DOHH2 (cell line): ENCODE measurements at regions not wholly inside any gene's neighbourhood (a gene's known extent, or its start where the extent isn't known, plus 50 kb on each side); places are given as distances from the start of the nearest gene placed in this dataset.

ENCODE experiments used
- H3F3A ChIP-seq: fragments of 200-600 bp; sonication (generic), shearing (Covaris generic); 2 replicates; pipeline ENCODE4 v1.6.0; 2016; ENCODE audit warnings: antibody characterized with exemption, mild to moderate bottlenecking; ENCODE audit not compliant: control insufficient read depth, insufficient read depth
- H3K27ac ChIP-seq: fragments of 200-600 bp; sonication (generic); 2 replicates; pipeline ENCODE4 v1.5.1; 2014; ENCODE audit warnings: low read depth, mild to moderate bottlenecking, low read length, moderate library complexity
- H3K27me3 ChIP-seq: fragments of 200-600 bp; sonication (generic); 2 replicates; pipeline ENCODE4 v1.6.1; 2014; ENCODE audit warnings: mild to moderate bottlenecking, low read length, mixed read lengths; ENCODE audit not compliant: control insufficient read depth
- H3K36me3 ChIP-seq: fragments of 200-600 bp; sonication (generic); 2 replicates; pipeline ENCODE4 v1.6.1; 2014; ENCODE audit warnings: mild to moderate bottlenecking, low read length, moderate library complexity, mixed read lengths; ENCODE audit not compliant: control insufficient read depth
- H3K4me1 ChIP-seq: fragments of 200-600 bp; sonication (generic); 2 replicates; pipeline ENCODE4 v1.6.1; 2014; ENCODE audit warnings: mild to moderate bottlenecking, low read length, mixed read lengths; ENCODE audit not compliant: control insufficient read depth
- H3K4me2 ChIP-seq: fragments of 200-600 bp; sonication (generic); 2 replicates; pipeline ENCODE4 v1.6.0; 2014; ENCODE audit warnings: mild to moderate bottlenecking, low read length, moderate library complexity
- H3K4me3 ChIP-seq: fragments of 200-600 bp; sonication (generic); 2 replicates; pipeline ENCODE4 v1.5.1; 2014; ENCODE audit warnings: mild to moderate bottlenecking, low read length, mixed read lengths
- H3K79me2 ChIP-seq: fragments of 200-600 bp; sonication (generic); 2 replicates; pipeline ENCODE4 v1.6.1; 2014; ENCODE audit warnings: mild to moderate bottlenecking, low read length, mixed read lengths; ENCODE audit not compliant: control insufficient read depth
- H3K9me2 ChIP-seq: fragments of 200-600 bp; sonication (generic); replicated peaks from 2 replicates; pipeline ENCODE4 v1.6.1; 2014; ENCODE audit warnings: mild to moderate bottlenecking, low read length, mixed read lengths; ENCODE audit not compliant: control insufficient read depth
- H3K9me3 ChIP-seq: fragments of 200-600 bp; sonication (generic); 2 replicates; pipeline ENCODE4 v1.6.1; 2014; ENCODE audit warnings: antibody characterized with exemption, low read length, mixed read lengths; ENCODE audit not compliant: control insufficient read depth, insufficient read depth
- H4K20me1 ChIP-seq: fragments of 200-600 bp; sonication (generic); 2 replicates; pipeline ENCODE4 v1.6.0; 2014; ENCODE audit warnings: low read depth, mild to moderate bottlenecking, antibody characterized with exemption, low read length, moderate library complexity; ENCODE audit not compliant: control insufficient read depth, insufficient read depth
- CTCF ChIP-seq: fragments of 200-600 bp; sonication (generic); IDR thresholded peaks from one replicate; pipeline ENCODE4 v1.5.1; 2014; ENCODE audit warnings: antibody characterized with exemption, mild to moderate bottlenecking, low read depth, low read length; ENCODE audit not compliant: poor library complexity, severe bottlenecking
- EZH2phosphoT487 ChIP-seq: fragments of 200-600 bp; sonication (generic); IDR thresholded peaks from 2 replicates; pipeline ENCODE4 v1.6.1; 2017; ENCODE audit warnings: borderline replicate concordance, mild to moderate bottlenecking, antibody characterized with exemption, low read length, moderate library complexity, mixed read lengths

- H3K27ac ChIP-seq, result no peak overlapping the region
- TF ChIP-seq CTCF, result no peak
- TF ChIP-seq EZH2phosphoT487, result no peak
- H3F3A ChIP-seq, result no peaks in the 10 kb centered on the region
- no peaks in the 10 kb centered on the region for H3K36me3 ChIP-seq
- no peaks in the 10 kb centered on the region for H3K79me2 ChIP-seq
- H3K4me2 ChIP-seq, result no peak overlapping the region
- no peaks in the 10 kb centered on the region for H3K9me3 ChIP-seq
- H3K9me2 ChIP-seq, result no peaks in the 10 kb centered on the region
- H3K4me3 ChIP-seq, result no peak overlapping the region
- H3K27me3 ChIP-seq, result no peaks in the 10 kb centered on the region
- no peaks in the 10 kb centered on the region for H3K4me1 ChIP-seq
- H4K20me1 ChIP-seq, result no peaks in the 10 kb centered on the region
Observed at GRCh38 chr13:38535261-38535660, 151.6 kb upstream of the FREM2 start.

- no peak overlapping the region for H3K27ac ChIP-seq
- no peaks in the 10 kb centered on the region for H3K36me3 ChIP-seq
- no peaks in the 10 kb centered on the region for H3F3A ChIP-seq
- no peaks in the 10 kb centered on the region for H3K4me1 ChIP-seq
- H3K9me2 ChIP-seq, result no peaks in the 10 kb centered on the region
- H4K20me1 ChIP-seq, result no peaks in the 10 kb centered on the region
- no peak overlapping the region for H3K4me3 ChIP-seq
- no peaks in the 10 kb centered on the region for H3K27me3 ChIP-seq
- H3K9me3 ChIP-seq, result no peaks in the 10 kb centered on the region
- H3K4me2 ChIP-seq, result no peak overlapping the region
- H3K79me2 ChIP-seq, result no peaks in the 10 kb centered on the region
- no peak for TF ChIP-seq CTCF
- no peak for TF ChIP-seq EZH2phosphoT487
Observed at GRCh38 chr13:38537051-38537450, 149.8 kb upstream of the FREM2 start.

- Histone ChIP-seq H3K27ac (no peak overlapping the region), H3K9me3 (no peaks in the 10 kb centered on the region), H4K20me1 (no peaks in the 10 kb centered on the region), H3K4me1 (no peaks in the 10 kb centered on the region), H3K79me2 (no peaks in the 10 kb centered on the region), H3K27me3 (no peaks in the 10 kb centered on the region), H3K9me2 (no peaks in the 10 kb centered on the region), H3K4me2 (no peak overlapping the region), H3K4me3 (no peak overlapping the region), H3F3A (no peaks in the 10 kb centered on the region), H3K36me3 (no peaks in the 10 kb centered on the region)
- TF ChIP-seq EZH2phosphoT487 (no peak), CTCF (no peak)
Observed at GRCh38 chr13:38538422-38538821, 148.5 kb upstream of the FREM2 start.

- Histone ChIP-seq H3K36me3 (no peaks in the 10 kb centered on the region), H3K9me3 (no peaks in the 10 kb centered on the region), H3K79me2 (no peaks in the 10 kb centered on the region), H3K4me1 (no peaks in the 10 kb centered on the region), H3K9me2 (no peaks in the 10 kb centered on the region), H4K20me1 (no peaks in the 10 kb centered on the region), H3F3A (no peaks in the 10 kb centered on the region), H3K4me2 (no peak overlapping the region), H3K27me3 (no peaks in the 10 kb centered on the region), H3K27ac (no peak overlapping the region), H3K4me3 (no peak overlapping the region)
- TF ChIP-seq CTCF (no peak), EZH2phosphoT487 (no peak)
Observed at GRCh38 chr13:38539632-38540031, 147.2 kb upstream of the FREM2 start.
